ENCODE measurements at regions not wholly inside any gene's neighbourhood (a gene's known extent, or its start where the extent isn't known, plus 50 kb on each side); places are given as distances from the start of the nearest gene placed in this dataset.
"Not testable (repeated sequence)": the region's sequence is repeated elsewhere in the genome, so short reads cannot be mapped to it uniquely, and the experiment has no call there.

- no peak for DNase-seq
These were observed 55.2 kb downstream of the RTL3 start for GRCh38 chrX:78603908-78604307.

DNA sequence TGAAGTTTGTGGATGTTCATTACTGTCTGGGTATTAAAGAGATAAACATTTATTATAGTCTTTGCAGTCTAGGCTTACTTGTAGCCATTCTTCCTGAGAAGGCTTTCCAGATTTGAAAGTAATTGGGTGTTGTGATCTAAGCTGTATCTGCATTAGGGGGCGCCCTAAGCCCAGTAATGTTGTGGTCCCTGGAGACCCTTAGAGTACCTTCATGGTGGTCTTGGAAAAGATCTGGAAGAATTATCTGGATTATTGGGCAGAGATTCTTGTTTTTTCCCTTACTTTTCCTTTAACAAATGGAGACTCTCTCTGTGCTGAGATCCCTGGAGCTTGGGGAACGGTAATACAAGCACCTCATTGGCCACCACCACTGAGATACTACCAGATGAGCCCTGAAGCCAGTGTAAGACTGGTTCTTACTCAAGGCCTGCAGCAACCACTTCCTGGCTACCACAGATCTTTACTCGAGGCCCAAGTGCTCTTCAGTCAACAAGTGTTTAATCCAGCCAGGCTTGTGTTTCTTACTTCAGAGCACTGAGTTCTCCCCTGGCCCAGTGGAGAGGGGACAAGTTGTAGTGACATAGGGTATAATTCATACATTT, 63.1 kb downstream of the RTL3 start:
- DNase-seq: peak; percentile 6

DNA sequence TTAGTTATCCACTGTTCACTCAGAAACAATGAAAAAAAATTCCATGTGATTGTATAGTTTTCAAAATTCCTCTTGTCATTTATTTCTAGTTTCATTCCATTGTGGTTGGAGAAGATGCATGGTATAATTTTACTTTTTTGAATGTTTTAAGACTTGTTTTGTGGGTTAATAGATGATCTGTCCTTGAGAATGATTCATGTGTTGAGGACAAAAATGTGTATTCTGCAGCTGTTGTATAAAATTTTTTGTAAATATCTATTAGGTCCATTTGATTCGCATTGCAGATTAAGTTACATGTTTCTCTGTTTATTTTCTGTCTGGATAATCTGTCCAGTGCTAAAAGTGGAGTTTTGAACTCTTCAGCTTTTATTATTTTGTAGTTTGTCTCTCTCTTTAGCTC, 65.4 kb downstream of the RTL3 start:
- DNase-seq: no peak

- no peak for DNase-seq
These were observed 67.1 kb downstream of the RTL3 start for GRCh38 chrX:78592030-78592429.

DNA sequence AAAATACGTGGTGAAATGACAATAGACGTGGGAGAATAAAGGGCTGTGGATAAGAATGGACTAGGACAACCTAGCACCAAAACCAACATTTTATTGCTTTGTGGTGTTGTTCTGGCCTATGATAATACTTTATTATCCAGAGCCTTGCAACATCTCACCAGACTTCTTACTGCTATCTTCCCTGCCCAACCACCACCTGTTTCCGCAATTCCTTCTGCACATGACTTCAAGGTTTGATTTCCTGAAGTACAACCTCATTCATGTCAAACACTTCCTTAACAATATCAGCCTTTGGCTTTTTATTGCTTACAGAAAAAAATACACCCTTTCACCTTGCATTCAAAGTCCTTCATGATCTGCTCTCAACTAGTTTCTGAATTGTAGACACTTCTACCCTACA, 84.8 kb downstream of the RTL3 start:
- no peak for DNase-seq

DNA sequence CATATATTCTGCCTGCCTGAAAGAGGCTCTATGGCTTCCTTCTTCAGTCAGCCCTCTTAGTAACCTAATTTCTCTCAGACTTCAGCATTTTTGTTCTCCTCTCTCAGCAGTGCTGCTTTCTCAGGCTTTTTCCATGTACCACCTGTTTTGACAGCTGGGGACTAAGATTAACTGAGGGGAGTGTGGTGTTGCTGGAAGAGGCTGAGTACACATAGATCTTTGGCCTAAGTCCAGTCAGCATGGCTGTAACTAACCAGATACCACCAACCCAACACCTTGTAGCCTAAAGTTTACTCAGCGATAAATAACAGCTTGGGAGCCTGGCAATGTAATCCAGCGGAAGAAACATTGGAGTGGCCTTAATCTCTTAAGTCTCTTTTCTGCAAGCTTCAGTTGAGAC, 85.5 kb downstream of the RTL3 start:
- DNase-seq: no peak

GRCh38 chrX:78571849-78572248, 87.3 kb downstream of the RTL3 start:
- no peak for DNase-seq

- peak; percentile 9 for DNase-seq
These were observed 103.6 kb downstream of the RTL3 start for GRCh38 chrX:78555401-78555980.

GRCh38 chrX:78552628-78553027, 106.5 kb downstream of the RTL3 start:
- DNase-seq: not testable (repeated sequence)

DNA sequence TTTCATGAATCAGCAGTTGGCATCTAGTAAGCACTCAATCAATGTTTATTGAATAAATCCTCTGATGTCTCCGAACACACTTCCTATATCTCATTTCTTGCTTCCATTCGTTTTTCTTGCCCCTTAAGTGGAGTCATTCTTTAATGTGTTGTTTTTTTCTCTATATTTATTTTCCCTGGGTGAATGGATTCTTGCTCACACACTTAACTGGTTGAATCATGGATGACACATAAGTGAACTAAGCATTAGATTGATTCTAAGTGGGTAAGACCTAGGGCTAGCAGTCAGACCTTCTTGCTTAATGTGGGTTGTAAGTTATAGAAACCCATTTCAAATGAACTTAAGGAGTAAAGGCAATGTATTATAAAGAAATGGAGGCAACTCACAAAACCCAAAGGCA, 111.1 kb downstream of the RTL3 start:
- DNase-seq: no peak

DNA sequence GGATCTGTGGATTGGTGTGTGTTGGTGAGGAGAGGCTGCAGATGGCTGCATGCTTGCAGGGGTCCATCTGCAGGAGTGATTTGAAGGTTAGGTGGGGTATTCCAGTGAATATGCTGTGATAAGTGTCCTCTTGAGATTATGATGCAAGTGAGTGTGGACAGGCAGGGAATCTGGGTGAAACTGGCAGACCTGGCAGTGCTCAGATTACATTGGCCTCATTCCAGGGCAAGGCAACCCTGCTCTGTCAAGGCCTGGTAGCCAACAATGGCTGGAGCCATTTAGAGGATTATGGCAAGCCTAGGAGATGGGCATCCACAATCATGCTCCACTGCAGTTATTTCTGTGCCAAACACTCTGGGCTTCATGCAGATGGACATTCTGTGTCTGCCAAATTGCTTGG, 113.9 kb downstream of the RTL3 start:
- no peak for DNase-seq

DNA sequence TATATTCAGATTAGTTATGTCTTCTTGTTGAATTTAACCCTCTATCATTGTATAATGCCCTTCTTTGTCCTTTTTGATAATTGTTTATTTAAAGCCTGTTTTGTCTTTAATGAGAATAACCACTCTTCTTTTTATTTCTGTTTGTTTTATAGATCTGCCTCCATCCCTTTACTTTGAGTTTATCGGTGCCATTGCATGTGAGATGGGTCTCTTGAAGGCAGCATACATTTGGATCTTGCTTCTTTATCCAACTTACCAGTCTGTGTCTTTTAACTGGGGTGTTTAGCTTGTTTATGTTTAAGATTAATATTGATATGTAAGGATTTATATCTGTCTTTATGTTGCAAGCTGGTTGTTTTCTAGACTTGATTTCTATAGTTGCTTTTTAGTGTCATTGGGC, 115.8 kb downstream of the RTL3 start:
- no peak for DNase-seq

GRCh38 chrX:78540171-78540570, 119.0 kb downstream of the RTL3 start:
- DNase-seq: no peak

GRCh38 chrX:78534221-78534620, 124.9 kb downstream of the RTL3 start:
- DNase-seq: no peak

DNA sequence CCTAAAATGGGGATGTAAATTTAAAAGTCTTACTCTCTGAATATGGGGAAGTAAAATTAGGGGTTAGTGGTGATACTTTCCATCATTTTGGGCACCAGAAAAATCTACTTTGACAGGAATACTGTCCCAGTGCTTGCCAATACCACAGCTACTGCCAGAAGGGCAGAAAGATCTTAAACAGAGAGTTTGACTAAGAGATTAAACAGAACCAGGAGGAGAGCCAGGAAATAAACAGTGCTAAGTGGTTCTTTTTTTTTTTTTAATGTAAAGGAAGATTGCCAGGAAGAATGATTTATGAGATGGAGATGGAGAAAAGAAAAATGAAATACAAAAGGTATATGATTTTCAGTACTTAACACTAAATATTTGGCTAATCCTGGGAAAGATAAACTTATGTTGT, 126.8 kb downstream of the RTL3 start:
- DNase-seq: no peak

DNA sequence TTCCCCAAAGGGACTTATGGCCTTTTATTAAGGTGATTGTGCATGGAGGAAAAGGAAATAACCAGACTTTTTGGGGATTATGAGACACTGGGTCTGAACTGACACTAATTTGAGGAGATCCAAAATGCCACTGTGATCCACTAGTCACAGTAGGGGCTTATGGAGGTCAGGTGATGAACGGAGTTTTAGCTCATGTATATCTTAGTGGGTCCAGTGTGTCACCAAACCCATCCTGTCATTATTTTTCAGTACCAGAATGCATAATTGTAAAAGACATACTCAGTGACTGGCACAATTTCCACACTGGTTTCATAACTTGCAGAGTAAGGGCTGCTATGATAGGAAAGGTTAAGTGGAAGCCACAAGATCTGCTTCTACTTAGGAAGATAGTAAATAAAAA, 131.3 kb downstream of the RTL3 start:
- DNase-seq: peak; percentile 19

- peak; percentile 70 for DNase-seq
These were observed 131.9 kb downstream of the RTL3 start for GRCh38 chrX:78527263-78527662.

GRCh38 chrX:78522601-78523000, 136.5 kb downstream of the RTL3 start:
- no peak for DNase-seq

- peak; percentile 93 for DNase-seq
These were observed 142.0 kb downstream of the RTL3 start for GRCh38 chrX:78517124-78517523.

GRCh38 chrX:78514852-78515251, 144.3 kb downstream of the RTL3 start:
- DNase-seq: peak; percentile 66

DNA sequence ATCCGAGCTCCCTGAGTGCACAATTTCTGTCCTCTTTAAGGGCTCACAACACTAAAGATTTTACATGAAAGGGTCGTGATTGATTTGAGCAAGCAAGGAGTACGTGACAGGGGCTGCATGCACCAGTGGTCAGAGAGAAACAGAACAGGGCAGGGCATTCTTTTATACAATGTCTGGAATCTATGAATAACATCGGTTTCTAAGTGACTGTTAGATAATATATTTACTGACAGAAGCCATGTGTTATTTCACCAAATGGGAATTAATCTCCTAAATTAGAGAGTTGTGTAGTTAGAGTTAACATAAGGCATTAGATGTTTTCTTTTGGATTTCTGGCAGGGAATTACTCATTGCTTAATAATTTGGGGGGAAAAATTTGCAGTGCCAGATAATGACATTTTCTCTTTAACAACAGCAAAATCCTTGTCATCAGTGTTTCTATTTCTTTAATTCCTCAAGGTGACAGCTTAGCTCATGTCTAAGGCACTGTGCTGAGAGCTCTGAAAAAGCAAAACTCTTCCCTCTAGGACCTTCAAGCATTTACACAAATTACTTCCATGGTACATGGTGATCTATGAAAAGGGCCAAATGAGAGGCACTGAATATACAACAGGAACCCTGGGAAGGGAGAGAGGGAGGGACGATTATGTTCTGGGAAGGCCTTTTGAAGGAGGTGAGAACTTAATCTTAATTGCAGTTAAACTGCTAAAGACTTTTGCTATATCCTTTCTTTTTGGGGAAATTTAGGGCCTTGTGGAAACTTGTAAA, 145.0 kb downstream of the RTL3 start:
- no peak for DNase-seq

- DNase-seq: no peak
These were observed 152.9 kb downstream of the RTL3 start for GRCh38 chrX:78506248-78506647.

- no peak for DNase-seq
These were observed 162.6 kb downstream of the RTL3 start for GRCh38 chrX:78496483-78496882.

DNA sequence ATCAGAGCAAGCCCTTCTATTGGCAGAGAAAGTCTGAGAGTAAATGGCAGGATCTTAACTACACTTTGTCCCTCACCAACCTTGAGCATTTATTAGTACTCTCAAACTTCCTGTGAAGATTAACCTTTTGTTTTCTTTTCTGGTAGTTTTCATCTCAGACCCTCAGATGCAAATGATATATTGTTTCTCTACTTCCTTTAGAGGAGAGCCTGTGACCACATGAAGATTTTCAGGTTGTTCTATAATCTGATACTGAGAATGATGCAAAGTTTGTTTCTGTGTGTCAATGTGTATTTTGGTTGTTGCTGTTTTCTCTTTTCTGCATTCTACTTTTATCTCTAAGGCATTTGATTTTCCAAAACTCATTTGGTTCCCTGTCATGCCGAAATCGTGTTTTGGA, 165.8 kb upstream of the CYSLTR1 start:
- no peak for DNase-seq

DNA sequence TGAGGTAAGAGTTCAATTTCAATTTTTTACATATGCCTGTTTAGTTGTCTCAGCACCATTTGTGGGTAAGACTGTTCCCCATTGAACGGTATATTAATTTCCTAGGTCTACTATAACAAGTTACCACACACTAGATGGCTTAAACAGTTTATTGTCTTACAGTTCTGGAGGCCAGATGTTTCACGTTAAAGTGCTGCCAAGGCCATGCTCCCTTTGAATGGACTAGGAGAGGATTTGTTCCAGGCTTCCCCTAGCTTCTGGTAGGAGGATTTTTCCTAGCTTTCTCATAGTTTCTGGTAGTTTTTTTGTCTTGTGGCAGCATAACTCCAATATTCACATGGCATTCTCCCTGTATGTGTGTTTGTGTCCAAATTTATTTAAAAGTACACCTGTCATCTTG, 149.3 kb upstream of the CYSLTR1 start:
- no peak for DNase-seq
